ENCODE measurements at regions not wholly inside any gene's neighbourhood (a gene's known extent, or its start where the extent isn't known, plus 50 kb on each side); places are given as distances from the start of the nearest gene placed in this dataset.

DNA sequence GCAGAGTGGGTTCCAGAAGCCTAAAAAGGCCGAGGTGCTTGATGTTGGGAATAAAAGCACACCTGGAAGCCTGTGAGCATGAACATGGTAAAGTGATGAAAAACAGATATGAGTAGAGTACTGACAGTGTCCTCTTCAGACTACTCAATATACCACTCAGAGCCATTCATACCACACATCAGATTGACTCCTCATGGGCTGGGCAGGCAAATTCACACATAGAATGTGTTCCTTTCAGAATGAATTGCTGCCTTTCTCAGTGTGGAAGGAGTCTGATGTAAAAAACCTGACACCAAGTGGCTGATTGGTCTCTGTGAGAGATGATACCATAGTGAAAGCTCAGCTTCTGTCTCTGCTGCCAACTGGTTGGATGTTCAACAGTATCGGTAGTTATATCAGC, 442.7 kb downstream of the RAPGEF2 start:
- H3K36me3 ChIP-seq (replicated peaks in 1 of 2; ENCODE audit: control insufficient read depth in 1 of 2, insufficient read depth in 2 of 2, low read length in 2 of 2): no peaks in the 10 kb centered on the region
- DNase-seq (ENCODE audit: low spot score) (no peak), FAIRE-seq (no peak), ATAC-seq (no peak)
- WGBS (ENCODE audit: low lambda C conversion rate): 50% methylated on average over 2 of the region's 2 CpGs
- no peaks in the 10 kb centered on the region for H3K9me3 ChIP-seq (ENCODE audit: low read length)
- H3K4me1 ChIP-seq (ENCODE audit: insufficient read depth, low read length): no peaks in the 10 kb centered on the region; the same call in 1 of the 2 replicates
- POLR2A ChIA-PET: no interaction called here
- H3K79me2 ChIP-seq (ENCODE audit: insufficient read depth, low read length): no peaks in the 10 kb centered on the region
- no peak overlapping the region for H3K4me3 ChIP-seq (replicated peaks in 1 of 3; ENCODE audit: insufficient read depth in 1 of 3, low read depth in 2 of 3, low read length in 3 of 3)
- CTCF ChIA-PET (ENCODE audit: low intra/inter-chr PET ratio, low total read pairs): no interaction called here
- H3K4me2 ChIP-seq (ENCODE audit: low read depth, low read length): no peak overlapping the region
- in situ Hi-C loops (cut with HindIII; ENCODE audit: extremely low pct_ligation_motif_present, low pct_unique_long_range_greater_than_20kb) (no loop called here), intact Hi-C loops (cut with micrococcal nuclease; ENCODE audit: unreplicated experiment) (no loop called here)
- no peak overlapping the region for H2AFZ ChIP-seq (ENCODE audit: low read length)
- no peaks in the 10 kb centered on the region; a peak in 1 of 5 replicates for H3K27me3 ChIP-seq (ENCODE audit: control insufficient read depth in 1 of 2, insufficient read depth in 2 of 2, low read length in 2 of 2)
- TF ChIP-seq ZNF432 (CRISPR knock-in tag; IDR thresholded peaks at IDR 0.05; ENCODE audit: borderline replicate concordance) (no peak), KLF13 (CRISPR knock-in tag; IDR thresholded peaks at IDR 0.05) (no peak), SIN3B (IDR thresholded peaks at IDR 0.05; ENCODE audit: low read length) (no peak), ISL2 (CRISPR knock-in tag; IDR thresholded peaks at IDR 0.05) (no peak), ZNF552 (CRISPR knock-in tag; IDR thresholded peaks at IDR 0.05; ENCODE audit: borderline replicate concordance) (no peak), CHCHD3 (CRISPR knock-in tag; IDR thresholded peaks at IDR 0.05) (no peak)
- TF ChIP-seq, protein P1, sequence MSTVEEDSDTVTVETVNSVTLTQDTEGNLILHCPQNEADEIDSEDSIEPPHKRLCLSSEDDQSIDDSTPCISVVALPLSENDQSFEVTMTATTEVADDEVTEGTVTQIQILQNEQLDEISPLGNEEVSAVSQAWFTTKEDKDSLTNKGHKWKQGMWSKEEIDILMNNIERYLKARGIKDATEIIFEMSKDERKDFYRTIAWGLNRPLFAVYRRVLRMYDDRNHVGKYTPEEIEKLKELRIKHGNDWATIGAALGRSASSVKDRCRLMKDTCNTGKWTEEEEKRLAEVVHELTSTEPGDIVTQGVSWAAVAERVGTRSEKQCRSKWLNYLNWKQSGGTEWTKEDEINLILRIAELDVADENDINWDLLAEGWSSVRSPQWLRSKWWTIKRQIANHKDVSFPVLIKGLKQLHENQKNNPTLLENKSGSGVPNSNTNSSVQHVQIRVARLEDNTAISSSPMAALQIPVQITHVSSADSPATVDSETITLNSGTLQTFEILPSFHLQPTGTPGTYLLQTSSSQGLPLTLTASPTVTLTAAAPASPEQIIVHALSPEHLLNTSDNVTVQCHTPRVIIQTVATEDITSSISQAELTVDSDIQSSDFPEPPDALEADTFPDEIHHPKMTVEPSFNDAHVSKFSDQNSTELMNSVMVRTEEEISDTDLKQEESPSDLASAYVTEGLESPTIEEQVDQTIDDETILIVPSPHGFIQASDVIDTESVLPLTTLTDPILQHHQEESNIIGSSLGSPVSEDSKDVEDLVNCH (CRISPR knock-in tag; IDR thresholded peaks at IDR 0.05): no peak
- no peak overlapping the region for H3K9ac ChIP-seq (ENCODE audit: insufficient read depth, low read depth, low read length)
- no peaks in the 10 kb centered on the region for H4K20me1 ChIP-seq (ENCODE audit: insufficient read depth, low read length)
- H3K27ac ChIP-seq (ENCODE audit: extremely low read length, insufficient read depth, low read length): no peak overlapping the region
- no TSS peak for BruUV-seq (replicated peaks)
